Mesothelial cell of epicardium (in vitro differentiated cells): ENCODE measurements at regions not wholly inside any gene's neighbourhood (a gene's known extent, or its start where the extent isn't known, plus 50 kb on each side); places are given as distances from the start of the nearest gene placed in this dataset.

Experiments
- DNase-seq, 2 experiments: peaks; one replicate each; pipeline ENCODE4 v3.0.0; 2021; ENCODE audit warnings: low spot score in 2 of 2; ENCODE audit not compliant: unreplicated experiment in 2 of 2
- H3K27ac Mint-ChIP-seq: 2 replicates; pipeline ENCODE4 v1.8.0; 2021; ENCODE audit warnings: mixed read lengths
- H3K27me3 Mint-ChIP-seq: 2 replicates; pipeline ENCODE4 v1.8.0; 2021; ENCODE audit warnings: low read depth, mixed read lengths
- H3K36me3 Mint-ChIP-seq: 2 replicates; pipeline ENCODE4 v1.8.0; 2021; ENCODE audit warnings: mixed read lengths
- H3K4me1 Mint-ChIP-seq: 2 replicates; pipeline ENCODE4 v1.8.0; 2021; ENCODE audit warnings: mixed read lengths
- H3K4me3 Mint-ChIP-seq: 2 replicates; pipeline ENCODE4 v1.8.0; 2021; ENCODE audit warnings: mild to moderate bottlenecking, moderate library complexity, mixed read lengths
- H3K9me3 Mint-ChIP-seq: 2 replicates; pipeline ENCODE4 v1.8.0; 2021; ENCODE audit warnings: mixed read lengths
- CTCF ChIP-seq: fragments of 200-600 bp; sonication (generic); IDR thresholded peaks from one replicate; pipeline ENCODE4 v1.5.0; 2021; ENCODE audit warnings: antibody characterized with exemption; ENCODE audit not compliant: unreplicated experiment

- H3K4me3 Mint-ChIP-seq = no peak overlapping the region
- peaks cover 5% of the 10 kb centered on the region for H3K27me3 Mint-ChIP-seq
Observed at GRCh38 chr16:85331688-85332087, 219.4 kb upstream of the CIBAR2 start.

GRCh38 chr16:85332175-85332574, 219.9 kb upstream of the CIBAR2 start:
- Mint-ChIP-seq H3K27me3 (peaks cover 5% of the 10 kb centered on the region), H3K4me1 (peaks cover 52% of the 10 kb centered on the region), H3K4me3 (no peak overlapping the region), H3K36me3 (no peaks in the 10 kb centered on the region), H3K9me3 (no peaks in the 10 kb centered on the region), H3K27ac (no peak overlapping the region)
- DNase-seq = no peak
- TF ChIP-seq CTCF = no peak

More at GRCh38 chr16:85331688-85332087, 219.4 kb upstream of the CIBAR2 start:
- no peak overlapping the region for H3K27ac Mint-ChIP-seq
- TF ChIP-seq CTCF = no peak
- DNase-seq = no peak
- no peaks in the 10 kb centered on the region for H3K9me3 Mint-ChIP-seq
- peaks cover 52% of the 10 kb centered on the region for H3K4me1 Mint-ChIP-seq
- no peaks in the 10 kb centered on the region for H3K36me3 Mint-ChIP-seq

DNA sequence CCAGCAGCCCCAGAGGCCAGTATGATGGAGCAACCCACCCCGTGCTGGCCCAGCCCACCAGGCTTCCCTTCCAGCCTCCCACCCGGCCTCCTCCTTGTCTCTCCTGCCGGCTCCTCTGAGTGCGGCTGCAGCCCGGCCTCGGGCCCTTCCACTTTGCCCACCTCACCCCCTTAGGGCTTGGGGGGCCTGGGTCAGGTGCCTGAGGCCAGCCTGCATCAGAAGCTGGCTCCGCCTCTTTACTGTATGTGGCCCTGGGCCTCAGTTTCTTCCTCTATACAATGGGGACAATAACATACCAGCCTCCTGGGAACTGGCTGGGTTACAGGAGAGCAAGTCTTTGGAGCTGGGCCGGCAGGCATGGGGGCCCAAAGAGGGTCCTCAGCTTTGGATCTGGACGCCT, 221.1 kb upstream of the CIBAR2 start:
- Mint-ChIP-seq H3K27me3 (peaks cover 7% of the 10 kb centered on the region), H3K36me3 (no peaks in the 10 kb centered on the region), H3K9me3 (no peaks in the 10 kb centered on the region), H3K4me3 (no peak overlapping the region), H3K4me1 (peaks cover 45% of the 10 kb centered on the region), H3K27ac (no peak overlapping the region)
- DNase-seq = no peak
- TF ChIP-seq CTCF = no peak

- H3K4me1 Mint-ChIP-seq = peaks cover 42% of the 10 kb centered on the region
- no peaks in the 10 kb centered on the region for H3K36me3 Mint-ChIP-seq
- no peak overlapping the region for H3K4me3 Mint-ChIP-seq
- TF ChIP-seq CTCF = no peak
- no peak overlapping the region for H3K27ac Mint-ChIP-seq
- H3K27me3 Mint-ChIP-seq = peaks cover 7% of the 10 kb centered on the region
- no peak for DNase-seq
- H3K9me3 Mint-ChIP-seq = no peaks in the 10 kb centered on the region
Observed at GRCh38 chr16:85333744-85334640, 221.7 kb upstream of the CIBAR2 start.

DNA sequence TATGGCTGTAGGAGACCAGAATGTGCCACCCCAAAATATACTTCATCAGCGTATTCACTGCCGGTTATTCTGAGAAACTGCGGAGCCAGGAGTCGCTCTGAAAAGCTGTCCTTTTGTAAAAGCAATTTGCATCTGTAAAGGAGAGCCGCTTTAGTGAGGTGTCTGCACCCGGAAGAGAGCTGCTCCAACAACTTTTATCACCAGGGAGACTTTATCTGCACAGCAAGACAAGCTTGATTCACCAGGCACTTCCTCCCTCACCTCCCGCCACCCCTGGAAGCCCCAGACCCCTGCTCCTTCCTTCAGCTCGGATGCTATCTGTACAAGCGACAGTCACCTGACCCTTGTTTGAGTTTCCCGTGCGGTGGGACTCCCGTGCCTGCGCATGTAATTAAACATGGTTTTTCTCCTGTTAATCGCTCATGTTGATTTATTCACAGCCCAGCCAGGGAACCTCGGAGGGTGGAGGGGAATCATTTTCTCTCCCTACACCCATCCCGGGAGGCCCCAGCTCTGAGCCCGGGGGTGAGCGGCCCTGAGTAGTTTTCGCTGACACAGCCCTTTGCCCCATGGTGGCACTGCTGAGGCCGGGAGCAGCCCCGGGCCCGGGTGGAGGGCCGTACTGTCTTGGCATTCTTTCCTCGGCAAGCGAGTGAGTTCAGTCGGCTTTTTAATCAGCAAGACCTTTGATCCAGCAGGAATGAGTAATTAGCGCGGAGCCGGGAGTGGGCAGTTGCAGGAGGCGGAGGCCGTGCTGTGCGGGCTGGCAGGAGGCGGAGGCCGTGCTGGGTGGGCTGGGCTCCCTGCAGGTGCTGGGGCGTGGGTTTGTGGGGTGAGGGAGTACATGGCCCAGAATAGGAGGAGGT, 222.7 kb upstream of the CIBAR2 start:
- peak overlapping the region; percentile 31 for H3K27ac Mint-ChIP-seq
- H3K36me3 Mint-ChIP-seq = no peaks in the 10 kb centered on the region
- H3K27me3 Mint-ChIP-seq = peaks cover 7% of the 10 kb centered on the region
- H3K9me3 Mint-ChIP-seq = no peaks in the 10 kb centered on the region
- TF ChIP-seq CTCF = no peak
- DNase-seq = no peak
- H3K4me3 Mint-ChIP-seq = peak overlapping the region; percentile 43
- H3K4me1 Mint-ChIP-seq = peaks cover 43% of the 10 kb centered on the region
